ENCODE measurements at regions not wholly inside any gene's neighbourhood (a gene's known extent, or its start where the extent isn't known, plus 50 kb on each side); places are given as distances from the start of the nearest gene placed in this dataset.

DNA sequence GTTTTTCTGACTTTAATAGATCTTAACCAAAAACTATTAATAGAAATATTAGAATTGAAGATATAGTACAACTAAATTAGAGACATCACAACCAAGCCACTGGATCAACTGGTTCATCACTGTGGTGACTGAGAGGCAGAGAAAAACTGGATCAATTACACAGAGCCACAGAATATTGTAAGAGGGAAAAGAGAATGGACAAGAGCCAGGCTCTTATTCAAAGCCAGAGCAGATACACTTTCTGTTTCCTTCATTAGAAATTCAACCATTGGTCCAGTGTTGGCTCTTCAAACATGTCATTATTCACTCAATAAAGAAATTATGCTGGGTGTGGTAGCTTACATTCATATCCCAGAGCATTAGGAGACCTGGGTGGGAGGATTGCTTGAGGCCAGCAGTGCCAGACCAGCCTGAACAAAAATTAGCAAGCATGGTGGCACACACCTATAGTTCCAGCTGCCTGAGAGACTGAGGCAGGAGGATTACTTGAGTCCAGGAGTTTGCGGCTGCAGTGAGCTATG is 295.1 kb downstream of the NEBL start:
- Histone ChIP-seq H2AFZ (replicated peaks; ENCODE audit: low read length, poor library complexity) (no peak overlapping the region), H4K8ac (ENCODE audit: low read depth in 2 of 2, low read length in 2 of 2) (no peak overlapping the region), H3K79me1 (ENCODE audit: low read depth in 1 of 2, low read length in 2 of 2) (no peaks in the 10 kb centered on the region), H3K56ac (ENCODE audit: extremely low read depth, insufficient read depth, low read length) (no peak overlapping the region), H3K4me1 (ENCODE audit: control insufficient read depth, insufficient read depth, low read length) (no peaks in the 10 kb centered on the region), H2AK9ac (replicated peaks; ENCODE audit: low read depth, low read length, poor library complexity) (no peak overlapping the region), H2BK20ac (ENCODE audit: low read depth, low read length) (no peak overlapping the region), H2BK120ac (ENCODE audit: low read depth, low read length) (no peak overlapping the region), H2BK15ac (ENCODE audit: low read depth, low read length) (no peak overlapping the region), H3K9me3 (ENCODE audit: control insufficient read depth, insufficient read depth, low read length) (peaks cover 4% of the 10 kb centered on the region; the same call in 1 of the 2 replicates), H2AK5ac (ENCODE audit: low read depth, low read length) (no peak overlapping the region), H3K36me3 (ENCODE audit: control insufficient read depth, insufficient read depth, low read length) (no peaks in the 10 kb centered on the region), H3K23ac (ENCODE audit: low read depth, low read length) (no peak overlapping the region), H3K9ac (ENCODE audit: low read depth, low read length) (no peak overlapping the region), H3K27ac (ENCODE audit: insufficient read depth, low read length) (no peak overlapping the region), H3K9me1 (ENCODE audit: insufficient read depth, low read length) (no peaks in the 10 kb centered on the region), H4K20me1 (ENCODE audit: insufficient read depth, low read length) (no peaks in the 10 kb centered on the region), H2BK5ac (ENCODE audit: low read depth, low read length, poor library complexity, severe bottlenecking) (no peak overlapping the region), H3K4me3 (ENCODE audit: insufficient read depth, low read depth, low read length) (no peak overlapping the region), H4K91ac (ENCODE audit: insufficient read depth, low read depth, low read length) (no peak overlapping the region), H3K4me2 (ENCODE audit: low read depth, low read length) (no peak overlapping the region), H3K27me3 (ENCODE audit: control insufficient read depth, insufficient read depth, low read length) (no peaks in the 10 kb centered on the region), H3K4ac (ENCODE audit: low read depth, low read length) (no peak overlapping the region), H3K18ac (ENCODE audit: low read depth, low read length) (no peak overlapping the region), H4K5ac (ENCODE audit: low read depth, low read length) (no peak overlapping the region), H3K14ac (replicated peaks; ENCODE audit: low read depth, low read length) (no peak overlapping the region)
- intact Hi-C loops (cut with micrococcal nuclease) = no loop called here
- in situ Hi-C loops (cut with MboI; ENCODE audit: low sequenced_read_pairs) = no loop called here
- TF ChIP-seq POLR2A (IDR thresholded peaks at IDR 0.05; ENCODE audit: low read depth, low read length) = no peak
- no peak for TF ChIP-seq SMC3 (IDR thresholded peaks at IDR 0.05; ENCODE audit: low read depth, low read length)
- no peak for TF ChIP-seq RCOR1 (IDR thresholded peaks at IDR 0.05; ENCODE audit: insufficient replicate concordance, low read length)
- TF ChIP-seq, protein P1, sequence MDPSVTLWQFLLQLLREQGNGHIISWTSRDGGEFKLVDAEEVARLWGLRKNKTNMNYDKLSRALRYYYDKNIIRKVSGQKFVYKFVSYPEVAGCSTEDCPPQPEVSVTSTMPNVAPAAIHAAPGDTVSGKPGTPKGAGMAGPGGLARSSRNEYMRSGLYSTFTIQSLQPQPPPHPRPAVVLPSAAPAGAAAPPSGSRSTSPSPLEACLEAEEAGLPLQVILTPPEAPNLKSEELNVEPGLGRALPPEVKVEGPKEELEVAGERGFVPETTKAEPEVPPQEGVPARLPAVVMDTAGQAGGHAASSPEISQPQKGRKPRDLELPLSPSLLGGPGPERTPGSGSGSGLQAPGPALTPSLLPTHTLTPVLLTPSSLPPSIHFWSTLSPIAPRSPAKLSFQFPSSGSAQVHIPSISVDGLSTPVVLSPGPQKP (IDR thresholded peaks at IDR 0.05; ENCODE audit: borderline replicate concordance, low read depth, low read length) = no peak
- no peak for TF ChIP-seq RAD21 (IDR thresholded peaks at IDR 0.05; ENCODE audit: low read length)
- TF ChIP-seq NFE2L2 (IDR thresholded peaks at IDR 0.05; ENCODE audit: low read depth, low read length) = no peak
- TF ChIP-seq RFX5 (IDR thresholded peaks at IDR 0.05; ENCODE audit: low read depth, low read length) = no peak
- TF ChIP-seq, protein P2, sequence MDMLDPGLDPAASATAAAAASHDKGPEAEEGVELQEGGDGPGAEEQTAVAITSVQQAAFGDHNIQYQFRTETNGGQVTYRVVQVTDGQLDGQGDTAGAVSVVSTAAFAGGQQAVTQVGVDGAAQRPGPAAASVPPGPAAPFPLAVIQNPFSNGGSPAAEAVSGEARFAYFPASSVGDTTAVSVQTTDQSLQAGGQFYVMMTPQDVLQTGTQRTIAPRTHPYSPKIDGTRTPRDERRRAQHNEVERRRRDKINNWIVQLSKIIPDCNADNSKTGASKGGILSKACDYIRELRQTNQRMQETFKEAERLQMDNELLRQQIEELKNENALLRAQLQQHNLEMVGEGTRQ (IDR thresholded peaks at IDR 0.05; ENCODE audit: low read depth, low read length) = no peak
- no peak for TF ChIP-seq MXI1 (IDR thresholded peaks at IDR 0.05; ENCODE audit: borderline replicate concordance, low read depth, low read length)
- no peak for TF ChIP-seq MAFK (IDR thresholded peaks at IDR 0.05; ENCODE audit: low read depth, low read length)
- TF ChIP-seq CHD1 (IDR thresholded peaks at IDR 0.05; ENCODE audit: low read depth, low read length) = no peak
- no peak for TF ChIP-seq FOS (IDR thresholded peaks at IDR 0.05; ENCODE audit: low read depth, low read length)
- TF ChIP-seq MAZ (IDR thresholded peaks at IDR 0.05; ENCODE audit: borderline replicate concordance, low read depth, low read length) = no peak
- TF ChIP-seq CEBPB (IDR thresholded peaks at IDR 0.05; ENCODE audit: low read depth, low read length) = no peak
- no peak for TF ChIP-seq BHLHE40 (IDR thresholded peaks at IDR 0.05; ENCODE audit: low read depth, low read length)
- TF ChIP-seq, protein P3, sequence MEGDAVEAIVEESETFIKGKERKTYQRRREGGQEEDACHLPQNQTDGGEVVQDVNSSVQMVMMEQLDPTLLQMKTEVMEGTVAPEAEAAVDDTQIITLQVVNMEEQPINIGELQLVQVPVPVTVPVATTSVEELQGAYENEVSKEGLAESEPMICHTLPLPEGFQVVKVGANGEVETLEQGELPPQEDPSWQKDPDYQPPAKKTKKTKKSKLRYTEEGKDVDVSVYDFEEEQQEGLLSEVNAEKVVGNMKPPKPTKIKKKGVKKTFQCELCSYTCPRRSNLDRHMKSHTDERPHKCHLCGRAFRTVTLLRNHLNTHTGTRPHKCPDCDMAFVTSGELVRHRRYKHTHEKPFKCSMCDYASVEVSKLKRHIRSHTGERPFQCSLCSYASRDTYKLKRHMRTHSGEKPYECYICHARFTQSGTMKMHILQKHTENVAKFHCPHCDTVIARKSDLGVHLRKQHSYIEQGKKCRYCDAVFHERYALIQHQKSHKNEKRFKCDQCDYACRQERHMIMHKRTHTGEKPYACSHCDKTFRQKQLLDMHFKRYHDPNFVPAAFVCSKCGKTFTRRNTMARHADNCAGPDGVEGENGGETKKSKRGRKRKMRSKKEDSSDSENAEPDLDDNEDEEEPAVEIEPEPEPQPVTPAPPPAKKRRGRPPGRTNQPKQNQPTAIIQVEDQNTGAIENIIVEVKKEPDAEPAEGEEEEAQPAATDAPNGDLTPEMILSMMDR (conservative IDR thresholded peaks at IDR 0.05; ENCODE audit: low read depth, low read length) = no peak
- WGBS, 2 experiments (ENCODE audit: extremely low coverage in 2 of 2, insufficient read length in 1 of 2) = no CpG with 5 or more reads among the region's 1 CpG
- ChIA-PET POLR2A (ENCODE audit: unreplicated experiment) (no interaction called here), CTCF (no interaction called here)
- ATAC-seq (ENCODE audit: low read depth) (no peak), DNase-seq (no peak)
- no TSS peak for BruUV-seq (replicated peaks)
- dilution Hi-C loops (cut with HindIII; ENCODE audit: low sequenced_read_pairs, unreplicated experiment) = no loop called here

Data from IMR-90 (cell line).